SK-N-SH treated with all-trans-retinoic acid at 6 μM for 48 hours (cell line): ENCODE measurements at regions not wholly inside any gene's neighbourhood (a gene's known extent, or its start where the extent isn't known, plus 50 kb on each side); places are given as distances from the start of the nearest gene placed in this dataset.

Experiments
- GLIS3 ChIP-seq: fragments of 250-450 bp; sonication (Bioruptor Pico); IDR thresholded peaks from 2 replicates; pipeline ENCODE4 v1.5.0; 2020; ENCODE audit warnings: mild to moderate bottlenecking, moderate library complexity
- PPARA ChIP-seq: fragments of 250-450 bp; sonication (Bioruptor Pico); IDR thresholded peaks from 2 replicates; pipeline ENCODE4 v1.5.0; 2020; ENCODE audit warnings: mild to moderate bottlenecking, borderline replicate concordance
- ZFP3 ChIP-seq: fragments of 250-450 bp; sonication (Bioruptor Pico); IDR thresholded peaks from 2 replicates; pipeline ENCODE4 v1.5.0; 2020; ENCODE audit warnings: mild to moderate bottlenecking, moderate library complexity
- ZFP30 ChIP-seq: fragments of 450-650 bp; formaldehyde crosslinking; IDR thresholded peaks from 2 replicates; pipeline ENCODE4 v1.5.0; 2022; ENCODE audit warnings: mild to moderate bottlenecking, moderate library complexity
- ZNF565 ChIP-seq: fragments of 450-650 bp; formaldehyde crosslinking; conservative IDR thresholded peaks from 2 replicates; pipeline ENCODE4 v1.5.0; 2020; ENCODE audit warnings: low read depth, mild to moderate bottlenecking, moderate library complexity
- TF ChIP-seq, protein P1 (sequence below): fragments of 250-450 bp; sonication (Bioruptor Pico); IDR thresholded peaks from 2 replicates; pipeline ENCODE4 v1.8.0; 2020; ENCODE audit warnings: mild to moderate bottlenecking, moderate library complexity, borderline replicate concordance

DNA sequence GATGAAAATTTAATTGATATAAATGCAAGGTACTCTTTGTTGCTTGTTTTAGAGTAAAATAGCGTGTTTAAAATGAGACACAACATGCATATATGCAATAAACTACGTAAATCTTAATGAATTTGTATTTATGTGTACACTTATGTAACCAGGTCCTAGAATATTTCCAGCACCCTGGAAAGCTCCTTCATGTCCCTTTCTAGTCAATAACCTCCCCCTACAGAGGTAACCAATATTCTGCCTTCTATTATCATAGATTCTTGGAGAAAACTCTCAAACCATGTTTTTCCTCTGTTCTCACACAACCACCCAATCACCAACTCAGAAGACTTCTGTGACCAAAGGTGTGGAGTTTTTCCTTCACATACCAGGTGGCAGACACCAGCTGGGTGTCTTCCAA is 79.6 kb upstream of the THUMPD2 start:
- TF ChIP-seq ZNF565 (CRISPR knock-in tag) (no peak), ZFP3 (CRISPR knock-in tag) (no peak), PPARA (CRISPR knock-in tag) (no peak), ZFP30 (CRISPR knock-in tag) (no peak), GLIS3 (CRISPR knock-in tag) (no peak)
- TF ChIP-seq, protein P1, sequence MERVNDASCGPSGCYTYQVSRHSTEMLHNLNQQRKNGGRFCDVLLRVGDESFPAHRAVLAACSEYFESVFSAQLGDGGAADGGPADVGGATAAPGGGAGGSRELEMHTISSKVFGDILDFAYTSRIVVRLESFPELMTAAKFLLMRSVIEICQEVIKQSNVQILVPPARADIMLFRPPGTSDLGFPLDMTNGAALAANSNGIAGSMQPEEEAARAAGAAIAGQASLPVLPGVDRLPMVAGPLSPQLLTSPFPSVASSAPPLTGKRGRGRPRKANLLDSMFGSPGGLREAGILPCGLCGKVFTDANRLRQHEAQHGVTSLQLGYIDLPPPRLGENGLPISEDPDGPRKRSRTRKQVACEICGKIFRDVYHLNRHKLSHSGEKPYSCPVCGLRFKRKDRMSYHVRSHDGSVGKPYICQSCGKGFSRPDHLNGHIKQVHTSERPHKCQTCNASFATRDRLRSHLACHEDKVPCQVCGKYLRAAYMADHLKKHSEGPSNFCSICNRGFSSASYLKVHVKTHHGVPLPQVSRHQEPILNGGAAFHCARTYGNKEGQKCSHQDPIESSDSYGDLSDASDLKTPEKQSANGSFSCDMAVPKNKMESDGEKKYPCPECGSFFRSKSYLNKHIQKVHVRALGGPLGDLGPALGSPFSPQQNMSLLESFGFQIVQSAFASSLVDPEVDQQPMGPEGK = no peak
